ENCODE measurements at regions not wholly inside any gene's neighbourhood (a gene's known extent, or its start where the extent isn't known, plus 50 kb on each side); places are given as distances from the start of the nearest gene placed in this dataset.

GRCh38 chr13:50617134-50617721, 226.3 kb downstream of the DLEU7 start:
- Mint-ChIP-seq H3K4me1 (peaks cover 4 to 5% of the 10 kb centered on the region in 2 experiments; a peak in 3 of 4 replicates), H3K9me3 (no peaks in the 10 kb centered on the region), H3K36me3 (ENCODE audit: insufficient read depth in 1 of 3, low read depth in 3 of 3) (no peaks in the 10 kb centered on the region), H3K27ac (no peak overlapping the region), H3K4me3 (no peak overlapping the region), H3K27me3 (ENCODE audit: low read depth) (no peaks in the 10 kb centered on the region)
- no peak overlapping the region for H2BK15ac ChIP-seq (ENCODE audit: low read depth, low read length)
- H2BK5ac ChIP-seq (ENCODE audit: insufficient read length, low read length), result no peak overlapping the region
- H3K9me3 ChIP-seq (ENCODE audit: control insufficient read depth, low read depth, low read length), result no peaks in the 10 kb centered on the region
- DNase-seq, result no peak
- H4K91ac ChIP-seq (ENCODE audit: insufficient read length, low read depth, low read length), result no peak overlapping the region
- no peak overlapping the region for H3K14ac ChIP-seq (ENCODE audit: insufficient read depth, low read length)
- H3K56ac ChIP-seq (ENCODE audit: insufficient read length, low read depth, low read length), result no peak overlapping the region
- no peak overlapping the region for H4K8ac ChIP-seq (replicated peaks; ENCODE audit: insufficient read length, low read depth, low read length)
- H3K79me2 ChIP-seq (ENCODE audit: insufficient read depth, low read length), result no peaks in the 10 kb centered on the region
- H2BK12ac ChIP-seq (ENCODE audit: insufficient read length, low read depth, low read length), result no peak overlapping the region
- H2AFZ ChIP-seq (ENCODE audit: low read length), result no peak overlapping the region
- no peak overlapping the region for H3K4ac ChIP-seq (ENCODE audit: low read depth, low read length)
- H3K18ac ChIP-seq (ENCODE audit: insufficient read length, low read depth, low read length), result no peak overlapping the region
- TF ChIP-seq CTCF (conservative IDR thresholded peaks at IDR 0.05), result no peak
- no peak overlapping the region for H3K27ac ChIP-seq (ENCODE audit: insufficient read length, low read depth, low read length)
- H2BK20ac ChIP-seq (ENCODE audit: low read depth, low read length, poor library complexity, severe bottlenecking), result no peak overlapping the region
- 0 out of 2 replicates have a peak, but pooled peaks cover 2% of the 10 kb centered on the region for H3K4me1 ChIP-seq (ENCODE audit: insufficient read depth, low read length)
- H3K23me2 ChIP-seq (ENCODE audit: insufficient read length, low read depth, low read length, poor library complexity, severe bottlenecking), result no peaks in the 10 kb centered on the region
- no peaks in the 10 kb centered on the region; the same call in 1 of the 2 replicates for H3K27me3 ChIP-seq (ENCODE audit: insufficient read depth, low read length)
- no peaks in the 10 kb centered on the region for H3K79me1 ChIP-seq (ENCODE audit: insufficient read depth, low read depth, low read length, poor library complexity, severe bottlenecking)
- H2AK5ac ChIP-seq (ENCODE audit: insufficient read length, low read length), result no peak overlapping the region
- H3K9ac ChIP-seq (ENCODE audit: extremely low read depth, insufficient read length, low read length), result no peak overlapping the region
- no peak overlapping the region for H3K23ac ChIP-seq (ENCODE audit: insufficient read length, low read depth, low read length)
- no peak overlapping the region for H3T11ph ChIP-seq (ENCODE audit: low read length)
- WGBS (ENCODE audit: extremely low coverage, insufficient read length, low lambda C conversion rate), result no CpG with 5 or more reads among the region's 3 CpGs
- H2BK120ac ChIP-seq (ENCODE audit: low read depth, low read length, poor library complexity, severe bottlenecking), result no peak overlapping the region
- H3K4me2 ChIP-seq (ENCODE audit: insufficient read depth, insufficient read length, low read length), result no peak overlapping the region
- no peak overlapping the region for H4K5ac ChIP-seq (ENCODE audit: insufficient read length, low read depth, low read length)
- H4K20me1 ChIP-seq (ENCODE audit: control insufficient read depth, insufficient read depth, insufficient read length), result no peaks in the 10 kb centered on the region

Data from H9 (cell line).